ENCODE measurements at regions not wholly inside any gene's neighbourhood (a gene's known extent, or its start where the extent isn't known, plus 50 kb on each side); places are given as distances from the start of the nearest gene placed in this dataset.

- DNase-seq (ENCODE audit: unreplicated experiment) = no peak
- H3K36me3 Mint-ChIP-seq (ENCODE audit: insufficient read depth, unreplicated experiment) = no peaks in the 10 kb centered on the region
- intact Hi-C loops (cut with micrococcal nuclease) = no loop called here
- H3K9me3 Mint-ChIP-seq (ENCODE audit: unreplicated experiment) = peaks cover 16% of the 10 kb centered on the region
- BruUV-seq (replicated peaks) = no TSS peak
- no peak overlapping the region for H3K4me3 Mint-ChIP-seq (ENCODE audit: unreplicated experiment)
- H3K27ac Mint-ChIP-seq (ENCODE audit: low read depth, unreplicated experiment) = no peak overlapping the region
- POLR2A ChIA-PET = interaction anchor here (0.6 kb wide), 1 partner anchor 741 kb away, joined by 5 read pairs; the partner anchor contains the start of gene RPS15A
- CTCF ChIA-PET = no interaction called here
- H3K4me1 Mint-ChIP-seq (ENCODE audit: insufficient read depth, unreplicated experiment) = no peaks in the 10 kb centered on the region
- no peaks in the 10 kb centered on the region for H3K27me3 Mint-ChIP-seq (ENCODE audit: insufficient read depth, unreplicated experiment)
- TF ChIP-seq, protein P1, sequence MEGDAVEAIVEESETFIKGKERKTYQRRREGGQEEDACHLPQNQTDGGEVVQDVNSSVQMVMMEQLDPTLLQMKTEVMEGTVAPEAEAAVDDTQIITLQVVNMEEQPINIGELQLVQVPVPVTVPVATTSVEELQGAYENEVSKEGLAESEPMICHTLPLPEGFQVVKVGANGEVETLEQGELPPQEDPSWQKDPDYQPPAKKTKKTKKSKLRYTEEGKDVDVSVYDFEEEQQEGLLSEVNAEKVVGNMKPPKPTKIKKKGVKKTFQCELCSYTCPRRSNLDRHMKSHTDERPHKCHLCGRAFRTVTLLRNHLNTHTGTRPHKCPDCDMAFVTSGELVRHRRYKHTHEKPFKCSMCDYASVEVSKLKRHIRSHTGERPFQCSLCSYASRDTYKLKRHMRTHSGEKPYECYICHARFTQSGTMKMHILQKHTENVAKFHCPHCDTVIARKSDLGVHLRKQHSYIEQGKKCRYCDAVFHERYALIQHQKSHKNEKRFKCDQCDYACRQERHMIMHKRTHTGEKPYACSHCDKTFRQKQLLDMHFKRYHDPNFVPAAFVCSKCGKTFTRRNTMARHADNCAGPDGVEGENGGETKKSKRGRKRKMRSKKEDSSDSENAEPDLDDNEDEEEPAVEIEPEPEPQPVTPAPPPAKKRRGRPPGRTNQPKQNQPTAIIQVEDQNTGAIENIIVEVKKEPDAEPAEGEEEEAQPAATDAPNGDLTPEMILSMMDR (IDR thresholded peaks at IDR 0.05; ENCODE audit: unreplicated experiment) = no peak
These were observed 286.9 kb downstream of the NPIPA8 start for GRCh38 chr16:18049547-18050133.

DNA sequence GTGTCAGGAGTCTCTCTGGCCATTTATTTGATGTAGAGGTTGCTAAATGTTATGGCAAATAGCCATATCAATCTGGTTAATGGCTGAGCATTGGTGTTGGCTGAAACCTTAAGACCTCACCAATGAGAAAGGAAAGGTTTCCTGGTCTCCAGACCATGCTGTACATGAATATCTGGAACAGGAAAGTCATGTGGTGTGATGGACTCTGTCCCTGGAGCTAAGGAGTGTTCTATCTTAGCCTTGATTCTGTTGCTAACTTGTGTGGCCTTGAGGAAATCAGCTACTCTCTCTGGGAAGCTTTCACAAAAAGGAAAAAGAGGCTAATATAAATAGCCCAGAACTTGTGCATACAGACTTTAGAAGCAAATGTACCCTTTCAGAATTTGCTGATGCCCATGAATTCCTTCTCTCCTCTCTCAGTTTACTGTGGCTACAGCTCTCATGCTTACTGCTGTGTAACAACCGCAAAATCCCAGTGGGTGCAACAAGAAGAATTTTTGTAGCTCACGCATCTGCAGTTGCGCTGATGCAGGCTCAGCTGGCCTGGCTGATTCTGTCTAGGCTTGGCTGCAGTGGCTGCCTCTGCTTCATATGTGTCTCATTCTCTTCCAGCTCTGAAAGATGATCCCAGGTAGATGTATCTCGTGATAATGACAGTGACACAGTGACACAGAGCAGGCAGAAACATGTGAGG is 287.5 kb downstream of the NPIPA8 start:
- H3K27me3 Mint-ChIP-seq (ENCODE audit: insufficient read depth, unreplicated experiment) = no peaks in the 10 kb centered on the region
- H3K27ac Mint-ChIP-seq (ENCODE audit: low read depth, unreplicated experiment) = no peak overlapping the region
- no peak overlapping the region for H3K4me3 Mint-ChIP-seq (ENCODE audit: unreplicated experiment)
- intact Hi-C loops (cut with micrococcal nuclease) = no loop called here
- TF ChIP-seq, protein P1 (IDR thresholded peaks at IDR 0.05; ENCODE audit: unreplicated experiment) = no peak
- ChIA-PET CTCF (no interaction called here), POLR2A (no interaction called here)
- H3K9me3 Mint-ChIP-seq (ENCODE audit: unreplicated experiment) = peaks cover 21% of the 10 kb centered on the region
- H3K36me3 Mint-ChIP-seq (ENCODE audit: insufficient read depth, unreplicated experiment) = no peaks in the 10 kb centered on the region
- BruUV-seq (replicated peaks) = no TSS peak
- no peaks in the 10 kb centered on the region for H3K4me1 Mint-ChIP-seq (ENCODE audit: insufficient read depth, unreplicated experiment)
- DNase-seq (ENCODE audit: unreplicated experiment) = no peak

GRCh38 chr16:18047761-18048160 is 288.8 kb downstream of the NPIPA8 start:
- Mint-ChIP-seq H3K4me3 (ENCODE audit: unreplicated experiment) (no peak overlapping the region), H3K36me3 (ENCODE audit: insufficient read depth, unreplicated experiment) (no peaks in the 10 kb centered on the region), H3K27me3 (ENCODE audit: insufficient read depth, unreplicated experiment) (no peaks in the 10 kb centered on the region), H3K27ac (ENCODE audit: low read depth, unreplicated experiment) (no peak overlapping the region), H3K4me1 (ENCODE audit: insufficient read depth, unreplicated experiment) (no peaks in the 10 kb centered on the region), H3K9me3 (ENCODE audit: unreplicated experiment) (peaks cover 15% of the 10 kb centered on the region)
- intact Hi-C loops (cut with micrococcal nuclease) = no loop called here
- no peak for DNase-seq (ENCODE audit: unreplicated experiment)
- TF ChIP-seq, protein P1 (IDR thresholded peaks at IDR 0.05; ENCODE audit: unreplicated experiment) = no peak
- CTCF ChIA-PET = no interaction called here
- POLR2A ChIA-PET = no interaction called here
- BruUV-seq (replicated peaks) = no TSS peak

DNA sequence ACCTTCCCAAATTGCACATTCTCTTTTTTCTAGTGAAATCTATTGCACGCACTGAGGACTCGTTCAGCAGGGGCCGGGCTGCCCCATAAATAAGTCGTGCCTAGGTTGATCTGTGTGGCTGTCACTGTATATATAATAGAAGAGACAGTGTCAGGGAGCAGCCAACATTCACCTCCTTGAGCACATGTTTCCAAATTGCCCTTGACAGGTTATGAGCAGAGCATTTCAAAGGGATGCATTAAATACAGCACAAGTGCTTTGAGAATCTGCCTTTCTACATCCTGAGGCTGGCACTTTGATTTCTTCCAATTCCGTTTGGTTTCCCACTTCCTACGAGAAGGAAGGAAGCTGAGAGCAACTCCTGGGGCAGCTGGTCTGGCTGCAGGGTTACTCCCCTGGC is 291.2 kb downstream of the NPIPA8 start:
- no peak for DNase-seq (ENCODE audit: unreplicated experiment)
- BruUV-seq (replicated peaks) = no TSS peak
- H3K27me3 Mint-ChIP-seq (ENCODE audit: insufficient read depth, unreplicated experiment) = no peaks in the 10 kb centered on the region
- CTCF ChIA-PET = no interaction called here
- H3K27ac Mint-ChIP-seq (ENCODE audit: low read depth, unreplicated experiment) = no peak overlapping the region
- intact Hi-C loops (cut with micrococcal nuclease) = no loop called here
- no peaks in the 10 kb centered on the region for H3K4me1 Mint-ChIP-seq (ENCODE audit: insufficient read depth, unreplicated experiment)
- no peaks in the 10 kb centered on the region for H3K36me3 Mint-ChIP-seq (ENCODE audit: insufficient read depth, unreplicated experiment)
- H3K9me3 Mint-ChIP-seq (ENCODE audit: unreplicated experiment) = peaks cover 17% of the 10 kb centered on the region
- no peak overlapping the region for H3K4me3 Mint-ChIP-seq (ENCODE audit: unreplicated experiment)
- POLR2A ChIA-PET = no interaction called here
- TF ChIP-seq, protein P1 (IDR thresholded peaks at IDR 0.05; ENCODE audit: unreplicated experiment) = no peak

All from MCF 10A (cell line).